EL (cell line): ENCODE measurements at regions not wholly inside any gene's neighbourhood (a gene's known extent, or its start where the extent isn't known, plus 50 kb on each side); places are given as distances from the start of the nearest gene placed in this dataset.

Experiments used
- DNase-seq: peaks from one replicate; pipeline ENCODE4 v3.0.0-alpha.2; 2016

DNA sequence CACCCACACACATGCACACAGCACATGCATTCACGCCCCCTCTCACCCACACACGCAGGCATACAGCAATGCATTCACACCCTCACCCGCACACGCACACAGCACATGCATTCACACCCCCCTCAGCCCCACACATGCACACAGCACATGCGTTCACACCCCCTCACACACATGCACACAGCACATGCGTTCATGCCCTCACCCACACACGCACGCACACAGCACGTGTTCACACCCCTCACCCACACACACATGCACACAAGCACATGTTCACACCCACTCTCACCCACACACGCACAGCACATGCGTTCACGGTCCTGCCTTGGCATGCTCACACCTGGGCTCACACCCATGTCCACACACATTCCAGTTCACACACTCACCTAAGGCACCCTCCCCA is 64.2 kb downstream of the ENGASE start:
- no peak for DNase-seq

DNA sequence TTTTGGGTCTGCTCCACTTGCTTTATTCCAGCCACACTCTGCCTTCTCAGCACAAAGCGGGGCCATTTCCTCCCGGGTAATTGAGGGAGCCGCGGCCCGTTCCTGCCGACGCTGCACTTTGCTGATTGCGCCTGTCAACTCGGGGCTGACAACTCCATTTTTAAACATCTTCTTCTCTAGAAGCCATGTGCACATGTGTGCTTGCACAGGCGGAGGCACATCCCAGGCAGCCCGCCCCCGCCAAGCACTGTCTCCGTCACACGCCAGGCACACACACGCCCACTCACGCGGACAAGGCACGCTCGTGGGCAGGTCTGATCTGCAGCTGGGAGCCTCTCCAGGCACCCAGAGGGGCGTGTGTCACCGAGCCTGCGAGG is 63.2 kb downstream of the ENGASE start:
- no peak for DNase-seq

DNA sequence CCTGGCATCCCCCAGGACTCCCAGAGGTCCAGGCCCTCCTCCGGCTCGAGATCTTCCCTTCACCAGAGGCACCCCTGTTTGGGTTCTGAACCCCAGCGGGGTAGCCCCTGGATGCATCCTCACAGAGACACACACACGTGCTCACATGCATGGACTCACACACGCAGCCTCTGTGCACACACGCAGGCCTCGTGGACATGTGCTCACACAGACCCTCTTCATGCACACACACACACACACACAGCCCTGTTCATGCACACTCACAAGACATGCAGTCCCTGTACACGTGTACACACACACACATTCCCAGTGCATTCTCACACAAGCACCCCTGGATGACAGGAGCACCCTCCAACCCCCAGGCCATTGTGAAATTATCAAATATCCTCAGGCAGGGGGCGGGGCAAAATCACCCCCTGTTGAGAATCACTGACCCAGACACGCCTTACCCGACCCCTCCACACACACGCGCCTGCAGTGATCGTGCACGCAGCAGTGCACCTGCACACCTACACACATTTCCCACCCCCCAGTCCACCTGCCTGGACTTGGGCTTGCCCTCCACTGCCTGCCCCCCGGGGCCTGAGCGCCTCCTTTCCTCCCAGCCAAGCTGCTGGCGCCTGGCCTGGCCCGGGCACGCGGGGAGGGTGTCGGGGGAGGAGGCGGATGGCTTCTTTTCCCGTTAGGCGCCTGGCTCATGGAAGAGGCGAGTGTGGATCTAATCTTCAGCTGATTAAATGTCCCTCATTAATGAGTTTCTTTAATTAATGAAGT is 62.6 kb downstream of the ENGASE start:
- DNase-seq: no peak

DNA sequence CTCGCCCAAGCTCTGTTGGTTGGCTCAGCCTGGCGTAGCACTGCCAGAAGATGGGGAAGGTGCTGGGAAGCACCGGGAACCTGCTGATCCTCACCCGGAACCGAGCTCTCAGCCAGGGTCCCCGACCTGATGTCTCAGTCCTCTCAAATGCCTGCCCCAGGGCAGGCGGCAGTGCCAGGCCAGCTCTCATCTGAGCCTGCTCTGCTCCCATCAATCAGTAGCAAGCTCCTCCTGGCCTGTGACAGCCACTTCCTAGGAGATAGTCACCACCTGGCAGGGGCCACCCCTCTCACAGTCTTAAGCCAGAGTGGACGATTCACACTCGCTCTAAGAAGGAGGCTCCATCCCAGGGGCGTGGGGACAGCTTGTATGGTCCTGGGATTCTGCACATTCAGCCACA is 62.0 kb downstream of the ENGASE start:
- DNase-seq: no peak
